Stimulated activated CD4-positive, alpha-beta T cell treated with anti-CD3 and anti-CD28 coated beads, Interleukin-2, amount 100 ng/mL, for 24 hours (primary cell): ENCODE measurements at regions not wholly inside any gene's neighbourhood (a gene's known extent, or its start where the extent isn't known, plus 50 kb on each side); places are given as distances from the start of the nearest gene placed in this dataset.

Experiments
- DNase-seq, 2 donors: peaks; one replicate each; pipeline ENCODE4 v3.0.0-alpha.2; 2020

DNA sequence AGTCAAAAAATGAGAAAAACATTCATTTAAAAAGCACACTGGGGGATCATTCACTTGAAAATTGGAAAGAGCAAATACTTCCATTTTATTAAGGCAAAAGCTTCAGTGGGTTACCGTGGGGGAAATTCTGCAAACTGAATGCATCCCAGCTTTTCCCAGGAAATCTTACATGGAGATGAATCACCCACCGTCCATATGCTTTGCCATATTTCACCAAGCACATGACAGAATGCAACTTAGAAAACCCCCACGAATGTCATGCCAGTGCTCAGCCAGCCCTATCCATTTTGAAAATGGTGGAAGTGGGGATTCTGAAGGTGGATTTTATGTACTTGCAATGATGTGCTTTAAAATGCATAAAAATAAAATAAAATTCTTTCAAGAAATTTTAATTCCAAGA, 485.5 kb upstream of the ID2 start:
- DNase-seq, result no peak

DNA sequence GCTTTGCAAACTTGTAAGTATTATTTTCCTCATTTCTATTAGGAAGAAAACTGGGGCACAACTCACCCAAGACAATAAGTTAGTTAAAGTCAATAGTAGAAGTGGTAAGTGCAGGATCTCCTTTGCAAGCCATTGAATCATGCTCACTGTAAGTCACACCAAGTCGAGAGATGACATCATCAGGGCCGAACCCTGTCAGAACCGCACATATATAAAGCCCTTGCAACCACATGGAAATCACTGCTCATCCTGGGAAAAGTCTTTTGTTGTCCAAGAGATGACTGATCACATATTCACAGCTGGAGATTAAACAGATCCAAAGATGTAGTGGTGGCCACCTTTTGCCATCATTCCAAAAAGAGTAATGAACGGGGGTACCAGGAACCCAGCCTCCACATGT, 484.8 kb upstream of the ID2 start:
- no peak for DNase-seq

DNA sequence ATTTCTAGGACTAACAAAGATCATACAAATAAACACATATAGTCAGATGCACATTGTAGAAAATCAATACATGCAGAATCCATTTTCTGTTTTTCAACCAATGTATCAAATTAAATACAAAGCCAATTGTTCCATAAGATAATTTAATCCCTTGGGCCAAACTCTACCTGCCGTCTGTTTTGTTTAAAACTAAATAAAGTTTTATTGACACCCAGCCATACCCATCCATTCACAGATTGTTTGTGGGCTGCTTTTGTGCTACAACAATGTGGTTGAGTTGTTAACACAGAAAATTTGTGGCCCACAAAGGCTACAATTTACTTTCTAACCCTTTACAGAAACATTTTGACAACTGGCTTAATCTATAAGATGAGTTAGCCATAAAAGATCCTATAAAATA, 484.0 kb upstream of the ID2 start:
- no peak for DNase-seq

GRCh38 chr2:8198766-8199382, 483.0 kb upstream of the ID2 start:
- DNase-seq, result no peak

DNA sequence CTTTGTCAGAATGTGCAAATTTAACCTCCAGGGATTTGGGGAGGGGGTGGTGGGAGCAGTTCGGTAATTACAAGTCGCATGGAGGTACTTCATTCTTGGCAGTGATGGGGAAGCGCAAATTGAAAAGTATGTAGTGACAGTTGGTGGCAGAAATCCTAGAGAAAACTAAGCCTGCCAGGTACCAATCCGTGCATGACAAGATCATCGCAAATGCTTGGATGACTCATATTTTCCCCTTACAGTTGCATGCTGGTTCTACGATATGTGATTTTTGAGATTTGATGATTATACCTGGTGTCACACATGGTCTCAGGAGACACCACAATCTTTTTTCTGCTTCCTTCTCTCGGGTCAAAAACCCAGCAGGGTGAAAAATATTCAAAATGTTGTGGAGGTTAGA, 479.7 kb upstream of the ID2 start:
- DNase-seq, result no peak

DNA sequence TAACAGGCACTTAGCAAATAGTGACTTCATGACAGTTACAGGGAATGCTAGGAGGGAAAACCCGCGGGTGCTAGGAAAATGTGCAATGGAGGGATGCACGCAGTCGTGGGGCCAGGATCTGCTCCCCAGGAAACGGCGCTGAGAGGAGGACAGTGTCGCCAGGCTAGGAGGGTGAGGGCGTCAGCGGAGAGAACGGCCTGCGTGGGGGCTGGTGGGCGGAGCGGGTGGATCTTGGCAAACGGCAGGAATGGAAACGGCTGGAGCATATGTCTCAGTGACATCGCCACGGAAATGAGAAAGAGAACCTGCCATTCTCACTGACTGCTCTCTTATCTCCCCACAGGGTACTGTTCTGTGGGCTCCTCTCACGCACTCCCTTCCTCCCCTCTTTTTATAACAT, 478.5 kb upstream of the ID2 start:
- no peak for DNase-seq

- DNase-seq, result no peak
These were observed 477.1 kb upstream of the ID2 start for GRCh38 chr2:8204711-8205110.

DNA sequence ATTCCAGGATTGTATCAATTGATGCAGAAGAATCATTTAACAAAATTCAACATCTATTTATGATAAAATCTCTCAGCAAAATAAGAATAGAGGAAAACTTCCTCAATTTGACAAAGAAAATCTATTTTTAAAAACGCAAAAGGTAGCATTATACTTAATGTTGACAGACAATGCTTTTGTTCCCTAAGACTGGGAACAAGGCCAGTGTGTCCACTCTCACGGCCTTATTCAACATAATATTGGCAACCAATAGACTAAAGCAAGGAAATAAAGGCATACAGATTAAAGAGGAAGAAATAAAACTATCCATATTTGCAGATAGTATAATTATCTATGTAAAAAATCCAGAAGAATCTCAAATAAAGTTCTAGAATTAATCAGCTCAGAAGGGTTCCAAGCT, 472.4 kb upstream of the ID2 start:
- DNase-seq, result no peak

DNA sequence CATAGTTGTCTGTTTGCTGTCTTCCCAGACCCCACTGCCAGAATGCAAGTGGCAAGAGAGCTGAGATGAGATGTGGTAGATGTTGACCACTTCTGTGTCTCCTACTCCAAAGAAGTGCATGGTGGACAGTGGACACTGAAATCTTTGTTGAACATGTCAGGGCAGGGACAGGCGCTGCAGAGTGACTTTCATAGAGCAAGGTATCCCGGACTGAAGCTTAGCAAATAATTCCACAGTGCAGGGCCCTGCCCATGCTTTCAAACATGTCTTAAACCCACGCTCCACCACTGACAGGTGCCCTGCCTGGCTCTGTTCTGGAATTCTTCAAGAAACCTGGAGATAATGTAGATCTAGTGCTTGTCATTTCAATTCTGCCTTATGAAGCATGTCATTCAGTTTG, 470.5 kb upstream of the ID2 start:
- no peak for DNase-seq

GRCh38 chr2:8212239-8212638, 469.6 kb upstream of the ID2 start:
- no peak for DNase-seq

DNA sequence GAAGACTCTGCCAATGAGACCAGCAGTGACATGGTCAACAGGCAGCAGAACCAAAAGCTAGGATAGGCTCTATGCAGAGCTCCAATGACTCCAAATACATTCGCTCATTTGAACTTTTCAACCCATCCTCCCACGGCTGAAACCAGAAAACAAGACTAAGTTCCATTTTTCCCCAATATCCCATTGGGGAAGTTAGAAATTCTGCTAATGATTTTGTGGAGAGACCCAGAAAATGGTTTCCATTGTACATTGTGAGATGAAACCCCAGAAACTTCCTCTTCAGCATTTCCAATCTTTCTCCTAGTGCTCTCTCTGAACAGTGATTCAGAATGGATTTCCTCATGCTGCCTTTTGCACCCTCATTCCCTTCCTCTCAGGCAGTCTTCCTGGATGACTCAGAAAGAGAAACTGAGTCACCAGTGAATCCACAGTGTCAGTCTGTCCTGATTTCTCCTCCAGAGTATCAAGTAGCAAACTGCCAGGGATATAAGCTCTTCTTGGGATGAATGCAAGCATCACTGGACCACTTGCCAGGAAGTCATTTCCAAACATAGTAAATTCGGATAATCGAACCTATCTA, 467.7 kb upstream of the ID2 start:
- DNase-seq, result no peak

- no peak for DNase-seq
These were observed 466.5 kb upstream of the ID2 start for GRCh38 chr2:8215159-8215863.

- DNase-seq, result no peak
These were observed 465.9 kb upstream of the ID2 start for GRCh38 chr2:8215982-8216381.

DNA sequence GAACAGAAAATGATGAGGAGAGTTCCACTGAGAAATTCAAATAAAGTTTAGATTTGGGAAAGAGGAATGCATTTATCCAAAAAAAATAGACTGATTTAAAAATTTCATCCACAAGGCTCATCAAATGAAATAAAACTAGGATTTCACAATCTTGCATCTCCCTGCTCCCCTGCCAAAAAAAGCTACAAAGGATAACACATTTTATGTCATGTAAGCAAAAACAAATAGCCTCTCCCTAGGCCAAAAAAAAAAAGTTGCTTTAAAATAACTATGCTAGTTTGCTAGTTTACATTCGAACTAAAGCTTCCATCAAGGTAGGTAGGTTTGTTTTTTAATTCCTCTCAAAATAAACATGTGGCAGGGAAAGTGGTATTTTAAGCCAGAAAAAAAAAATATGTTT, 465.5 kb upstream of the ID2 start:
- no peak for DNase-seq

DNA sequence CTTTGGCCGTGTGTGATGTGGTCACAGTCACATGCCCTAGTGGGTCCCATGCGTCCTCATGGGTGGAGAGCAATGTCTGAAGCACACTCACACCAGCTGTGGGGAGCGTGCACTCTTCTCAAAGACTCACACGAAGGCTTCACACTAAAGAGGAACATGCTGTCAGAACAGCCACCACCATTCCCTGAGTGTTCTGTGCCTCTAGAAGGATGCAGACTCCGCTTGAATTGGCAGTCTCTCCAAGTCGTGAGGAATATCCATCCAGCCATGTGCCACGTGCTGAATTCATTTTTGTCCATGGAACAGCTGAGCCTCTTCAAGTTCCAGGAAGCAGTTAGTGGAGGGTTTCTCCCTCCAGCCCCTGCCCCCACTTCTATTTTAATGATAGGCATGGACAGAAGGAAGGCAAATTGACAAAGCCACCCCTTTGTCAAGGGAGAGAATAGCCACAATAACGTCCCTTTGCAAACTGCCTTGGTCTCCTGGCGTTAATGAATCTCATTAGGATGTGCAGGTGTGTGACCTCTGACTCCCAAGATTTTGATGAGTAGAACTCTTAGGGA, 464.3 kb upstream of the ID2 start:
- DNase-seq, result no peak

- no peak for DNase-seq
These were observed 462.8 kb upstream of the ID2 start for GRCh38 chr2:8219096-8219495.

DNA sequence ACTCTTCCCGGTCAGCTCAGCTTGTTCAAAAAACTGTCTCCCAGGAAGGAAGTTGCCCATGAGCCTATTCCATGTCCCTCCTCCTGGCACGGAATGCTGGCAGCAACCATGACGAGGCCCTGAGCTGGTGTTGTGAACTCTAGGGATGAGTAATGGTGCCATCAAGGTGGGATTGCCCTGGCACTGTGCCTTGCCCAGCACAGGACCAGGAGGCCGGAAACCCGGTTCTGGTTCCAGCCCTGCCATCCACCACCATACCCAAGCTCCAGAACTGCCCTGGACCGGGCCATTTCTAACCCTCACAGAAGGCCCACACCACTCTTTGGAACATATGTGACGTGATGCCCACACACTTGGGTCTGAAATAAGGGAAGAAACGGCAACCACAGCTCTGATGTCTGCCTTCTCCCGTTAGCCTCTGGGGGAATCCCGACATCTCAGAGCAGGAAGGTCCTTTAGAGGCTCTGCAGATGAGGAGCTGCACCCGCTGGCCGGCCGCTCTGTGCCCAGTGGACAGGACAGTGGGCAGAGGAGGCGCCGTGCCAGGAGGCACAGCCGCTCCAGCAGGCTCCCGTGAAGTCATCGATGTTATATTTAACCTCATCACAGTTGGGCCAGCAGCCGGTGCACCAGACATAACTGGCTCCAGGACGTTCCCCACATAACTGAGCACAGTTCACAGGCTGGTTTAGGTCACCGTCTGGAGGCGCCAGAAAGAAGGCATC, 462.1 kb upstream of the ID2 start:
- DNase-seq, result no peak

GRCh38 chr2:8222979-8223694, 458.7 kb upstream of the ID2 start:
- DNase-seq, result no peak

DNA sequence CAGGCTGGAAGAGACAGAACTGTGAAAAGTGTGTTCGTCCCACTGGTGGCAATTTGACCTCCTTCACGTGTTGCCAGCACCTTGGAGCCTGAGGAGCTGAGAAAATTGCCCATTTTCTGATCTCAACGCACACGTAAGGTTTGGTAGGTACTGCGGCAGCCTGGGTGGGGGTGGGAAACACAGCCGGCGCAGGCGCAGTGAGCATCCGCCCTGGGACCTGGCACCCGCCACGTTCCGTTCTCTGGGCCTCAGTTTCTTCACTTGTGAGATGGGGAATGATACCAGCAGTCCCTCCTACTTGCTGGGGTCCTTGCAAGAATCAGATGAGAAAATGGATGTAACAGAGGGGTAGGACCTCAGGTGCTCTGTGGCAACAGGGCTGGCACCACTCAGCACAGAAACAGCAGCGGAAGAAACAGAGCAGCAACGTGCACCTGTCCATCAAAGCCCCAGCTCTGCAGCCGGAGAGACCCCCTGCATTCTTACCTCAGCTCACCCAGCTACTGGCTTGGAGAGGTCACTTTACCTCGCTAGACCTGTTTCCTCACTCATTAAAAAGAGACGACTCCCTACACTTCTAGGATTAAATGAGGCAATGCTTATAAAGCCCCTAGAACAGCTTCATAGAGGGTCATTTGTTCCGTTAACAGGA, 458.0 kb upstream of the ID2 start:
- DNase-seq, result no peak

DNA sequence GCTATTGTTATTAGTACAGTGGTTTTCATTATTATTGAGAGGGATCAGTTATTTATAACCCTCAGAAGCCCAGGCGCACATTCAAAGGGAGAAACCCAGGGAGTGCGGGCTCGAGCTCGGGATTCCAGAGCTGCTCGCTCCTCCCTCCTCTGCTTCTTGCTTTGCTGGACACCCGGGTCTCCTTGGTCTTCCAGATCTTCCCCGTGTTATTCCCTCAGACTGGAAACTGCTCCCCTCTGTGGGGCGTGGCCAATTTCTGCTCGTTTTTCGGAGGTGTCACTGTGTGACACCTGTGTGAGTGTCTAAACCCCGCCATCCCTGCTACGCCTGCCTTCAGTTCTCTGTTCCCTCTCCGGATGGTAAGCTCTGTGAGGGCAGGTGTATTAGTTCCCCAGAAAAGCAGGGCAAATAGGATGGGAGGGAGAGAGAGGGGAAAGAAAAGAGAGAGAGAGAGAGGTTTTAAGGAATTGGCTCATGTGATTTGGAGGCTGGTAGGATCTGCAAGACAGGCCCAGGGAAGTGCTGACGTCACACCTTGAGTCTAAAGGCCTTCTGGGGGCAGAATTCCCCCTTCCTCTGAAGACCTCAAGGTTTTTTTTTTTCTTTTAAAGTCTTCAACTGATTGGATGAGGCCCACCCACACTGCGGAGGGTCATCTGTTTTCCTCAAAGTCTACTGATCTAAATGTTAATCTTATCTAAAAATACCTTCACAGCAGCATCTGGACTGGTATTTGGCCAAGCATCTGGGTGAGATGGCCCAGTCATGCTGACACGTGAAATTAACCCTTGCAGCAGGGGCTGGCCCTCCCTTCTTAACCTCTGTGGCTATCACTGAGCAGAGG, 457.3 kb upstream of the ID2 start:
- DNase-seq, result no peak

- DNase-seq, result no peak
These were observed 456.6 kb upstream of the ID2 start for GRCh38 chr2:8225266-8225665.

- no peak for DNase-seq
These were observed 456.1 kb upstream of the ID2 start for GRCh38 chr2:8225798-8226197.
